GM12864 (cell line): ENCODE measurements at regions not wholly inside any gene's neighbourhood (a gene's known extent, or its start where the extent isn't known, plus 50 kb on each side); places are given as distances from the start of the nearest gene placed in this dataset.

Source experiments
- DNase-seq: peaks from one replicate; pipeline ENCODE4 v3.0.0-alpha.2; 2011; ENCODE audit warnings: low read depth
- H3K4me3 ChIP-seq: 2 replicates; pipeline ENCODE4 v1.5.1; 2011; ENCODE audit warnings: mild to moderate bottlenecking, low read depth, low read length, control low read depth
- CTCF ChIP-seq: IDR thresholded peaks from 2 replicates; pipeline ENCODE4 v1.5.1; 2011; ENCODE audit warnings: low read depth, mild to moderate bottlenecking, moderate library complexity, low read length, control low read depth, inconsistent platforms; ENCODE audit errors: missing control alignments

GRCh38 chr4:104938624-104939023 is 208.1 kb upstream of the TET2 start:
- DNase-seq: no peak
- no peak for TF ChIP-seq CTCF
- H3K4me3 ChIP-seq: no peak overlapping the region

GRCh38 chr4:104940927-104941326 is 205.7 kb upstream of the TET2 start:
- no peak for TF ChIP-seq CTCF
- H3K4me3 ChIP-seq: no peak overlapping the region
- DNase-seq: no peak

- no peak for DNase-seq
- no peak for TF ChIP-seq CTCF
- H3K4me3 ChIP-seq: no peak overlapping the region
Measured at GRCh38 chr4:104941661-104942062, 205.0 kb upstream of the TET2 start.

- no peak for DNase-seq
- no peak overlapping the region for H3K4me3 ChIP-seq
- TF ChIP-seq CTCF: no peak
Measured at GRCh38 chr4:104942990-104943743, 203.5 kb upstream of the TET2 start.

- H3K4me3 ChIP-seq: no peak overlapping the region
- TF ChIP-seq CTCF: no peak
- no peak for DNase-seq
Measured at GRCh38 chr4:104944596-104944995, 202.1 kb upstream of the TET2 start.

- DNase-seq: no peak
- no peak overlapping the region for H3K4me3 ChIP-seq
- TF ChIP-seq CTCF: no peak
Measured at GRCh38 chr4:104964410-104965175, 182.1 kb upstream of the TET2 start.
